SW 1271 (cell line): ENCODE measurements at regions not wholly inside any gene's neighbourhood (a gene's known extent, or its start where the extent isn't known, plus 50 kb on each side); places are given as distances from the start of the nearest gene placed in this dataset.
"Not testable (repeated sequence)": the region's sequence is repeated elsewhere in the genome, so short reads cannot be mapped to it uniquely, and the experiment has no call there.

Experiments
- DNase-seq, 2 experiments: peaks; one replicate each; lab custom pipeline; 2025; lab: John Stamatoyannopoulos, UW

DNA sequence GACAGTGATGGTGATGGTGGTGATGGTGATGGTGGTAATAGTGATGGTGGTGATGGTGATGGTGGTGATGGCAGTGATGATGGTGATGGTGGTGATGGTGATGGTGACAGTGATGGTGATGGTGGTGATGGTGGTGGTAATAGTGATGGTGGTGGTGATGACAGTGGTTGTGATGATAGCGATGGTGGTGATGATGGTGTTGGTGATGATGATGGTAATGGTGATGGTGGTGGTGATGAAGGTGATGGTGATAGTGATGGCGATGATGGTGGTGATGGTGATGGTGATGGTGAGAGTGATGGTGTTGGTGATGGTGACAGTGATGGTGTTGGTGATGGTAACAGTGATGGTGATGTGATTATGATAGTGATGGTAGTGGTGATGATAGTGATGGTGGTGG, 94.3 kb downstream of the ASB1 start:
- DNase-seq: no peak

- no peak for DNase-seq
Measured at GRCh38 chr2:238521870-238522269, 95.1 kb downstream of the ASB1 start.

DNA sequence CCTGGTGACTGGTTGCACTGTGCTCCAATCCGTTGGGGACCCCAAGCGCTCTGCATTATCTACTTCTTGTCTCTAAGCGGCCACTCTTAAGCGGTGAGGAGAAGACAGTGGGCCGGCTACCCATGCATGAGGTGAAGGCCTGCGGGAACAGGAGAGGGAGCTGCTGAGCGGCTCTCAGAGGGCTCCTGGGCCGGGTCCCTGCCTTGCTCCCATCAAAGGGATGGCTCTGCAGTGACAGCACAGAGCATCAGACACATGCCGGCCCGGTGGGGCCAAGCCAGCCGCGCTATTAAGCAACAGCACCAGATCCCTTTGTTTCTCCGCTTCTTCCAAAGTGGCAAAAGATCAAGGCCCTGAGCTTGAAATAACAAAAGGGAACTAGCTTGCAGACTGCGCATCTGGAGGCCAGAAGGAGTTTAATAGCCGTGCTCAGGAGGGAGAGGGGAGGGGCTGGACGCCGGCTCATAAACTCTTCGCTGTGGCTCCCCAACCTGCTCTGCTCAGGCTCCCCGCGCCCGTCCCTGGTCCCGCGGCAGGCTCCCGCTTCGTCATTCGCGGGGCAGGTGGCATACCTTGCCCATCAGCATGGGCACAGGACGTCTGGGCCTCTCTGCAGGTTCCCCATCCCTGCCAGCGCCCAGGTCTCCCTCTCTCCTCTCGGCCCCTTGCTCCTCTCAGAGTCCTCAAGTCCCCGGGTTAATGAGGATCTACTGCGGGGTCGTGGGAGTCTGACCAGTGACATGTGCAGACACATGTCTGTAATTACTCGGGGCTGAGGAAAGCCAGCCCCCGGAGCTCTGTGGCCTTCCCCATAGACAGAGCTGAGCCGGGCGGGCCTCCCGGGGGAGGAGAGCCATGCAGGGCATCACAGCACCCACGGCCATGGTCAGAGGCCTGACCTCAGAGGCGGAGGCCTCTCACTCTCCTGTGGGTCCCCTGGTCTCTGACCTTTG, 96.7 kb downstream of the ASB1 start:
- no peak for DNase-seq

- no peak for DNase-seq
Measured at GRCh38 chr2:238524426-238524983, 97.8 kb downstream of the ASB1 start.

DNA sequence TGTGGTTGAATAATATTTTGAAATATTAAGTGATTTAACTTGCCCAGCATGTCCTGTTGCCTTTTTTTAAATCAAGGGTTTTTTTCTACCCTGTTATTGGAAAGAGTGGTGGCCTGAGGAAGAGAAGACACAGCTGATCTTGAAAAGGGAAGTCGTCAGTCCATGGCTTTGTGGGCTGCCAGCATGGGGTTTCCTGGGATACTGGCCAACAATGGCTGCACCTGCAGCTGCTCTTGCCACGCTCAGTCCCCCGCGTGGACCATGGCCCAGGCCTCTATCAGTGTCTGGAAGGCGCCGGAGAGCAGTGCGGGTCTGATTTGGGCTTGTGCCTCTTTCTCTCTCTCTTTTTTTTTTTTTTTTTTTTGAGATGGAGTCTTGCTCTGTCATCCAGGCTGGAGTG, 99.3 kb downstream of the ASB1 start:
- no peak for DNase-seq

GRCh38 chr2:238527565-238527964, 100.8 kb downstream of the ASB1 start:
- no peak for DNase-seq

DNA sequence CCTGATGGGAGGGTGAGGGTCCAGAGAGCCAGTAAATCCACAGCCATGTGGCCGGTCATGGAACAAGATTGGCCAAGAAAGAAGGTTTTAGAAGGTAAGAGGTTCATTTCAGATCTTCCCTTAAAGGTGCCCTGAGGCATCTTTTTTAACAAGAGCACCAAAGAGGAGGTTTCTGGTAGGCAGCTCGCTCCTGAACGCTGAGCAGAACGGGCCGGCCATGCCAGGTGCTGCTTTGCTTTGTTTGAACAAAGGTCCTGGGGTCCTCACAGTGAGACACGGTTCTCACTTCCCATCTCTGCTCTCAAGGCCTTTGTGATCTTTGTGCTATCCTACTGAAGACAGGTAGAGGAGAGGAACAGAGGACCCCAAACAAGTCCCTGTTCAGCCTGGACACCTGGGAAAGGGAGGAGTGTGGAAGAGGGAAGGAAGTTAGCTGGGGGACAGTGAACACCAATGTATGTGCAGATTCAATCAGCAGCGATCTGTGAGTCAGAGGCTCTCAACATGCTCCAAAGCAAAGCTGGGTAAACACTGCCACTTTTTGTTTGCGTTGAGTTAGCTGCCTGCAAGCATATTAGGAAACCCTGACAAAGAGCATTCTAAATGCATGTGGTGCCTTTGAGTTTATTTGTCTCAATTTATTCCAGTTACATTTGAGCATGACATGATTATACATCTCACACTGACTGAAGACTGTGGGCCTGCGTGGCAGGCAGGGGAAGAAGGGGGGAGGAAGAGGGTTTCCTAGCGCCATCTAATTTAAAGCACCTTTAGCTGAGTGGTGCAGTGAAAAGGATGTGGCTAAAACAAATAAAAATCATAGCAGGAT, 102.4 kb downstream of the ASB1 start:
- no peak for DNase-seq

DNA sequence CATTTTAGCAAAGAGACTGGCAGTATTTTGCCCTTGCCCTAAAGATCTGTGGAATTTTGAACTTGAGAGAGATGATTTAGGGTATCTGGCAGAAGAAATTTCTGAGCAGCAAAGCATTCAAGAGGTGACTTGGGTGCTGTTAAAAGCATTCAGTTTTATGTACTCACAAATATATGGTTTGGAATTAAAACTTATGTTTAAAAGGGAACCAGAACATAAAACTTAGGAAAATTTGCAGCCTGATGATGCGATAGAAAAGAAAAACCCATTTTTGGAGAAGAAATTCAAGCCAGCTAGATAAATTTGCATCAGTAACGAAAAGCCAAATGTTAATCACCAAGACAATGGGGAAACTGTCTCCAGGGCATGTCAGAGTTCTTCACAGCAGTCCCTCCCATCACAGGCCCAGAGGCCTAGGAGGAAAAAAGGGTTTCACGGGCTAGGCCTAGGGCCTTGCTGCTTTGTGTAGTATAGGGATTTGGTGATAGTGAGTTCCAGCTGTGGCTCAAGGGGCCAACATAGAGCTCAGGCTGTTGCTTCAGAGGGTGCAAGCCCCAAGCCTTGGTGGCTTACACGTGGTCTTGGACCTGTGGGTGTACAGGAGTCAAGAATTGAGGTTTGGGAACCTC, 104.4 kb downstream of the ASB1 start:
- DNase-seq: not testable (repeated sequence)

DNA sequence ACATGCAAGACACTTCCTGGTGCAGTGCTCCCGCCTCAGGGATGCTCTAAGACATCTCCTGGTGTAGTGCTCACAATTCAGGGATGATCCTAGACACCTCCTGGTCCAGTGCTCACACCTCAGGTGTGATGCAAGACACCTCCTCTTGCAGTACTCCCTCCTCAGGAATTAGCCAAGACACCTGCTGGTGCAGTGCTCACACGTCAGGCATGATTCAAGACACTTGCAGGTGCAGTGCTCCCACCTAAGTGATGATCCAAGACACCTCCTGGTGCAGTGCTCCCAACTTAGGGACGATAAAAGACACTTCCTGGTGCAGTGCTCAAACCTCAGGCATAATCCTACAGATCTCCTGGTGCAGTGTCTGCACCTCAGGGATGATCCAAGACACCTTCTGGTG, 117.0 kb downstream of the ASB1 start:
- not testable (repeated sequence) for DNase-seq

DNA sequence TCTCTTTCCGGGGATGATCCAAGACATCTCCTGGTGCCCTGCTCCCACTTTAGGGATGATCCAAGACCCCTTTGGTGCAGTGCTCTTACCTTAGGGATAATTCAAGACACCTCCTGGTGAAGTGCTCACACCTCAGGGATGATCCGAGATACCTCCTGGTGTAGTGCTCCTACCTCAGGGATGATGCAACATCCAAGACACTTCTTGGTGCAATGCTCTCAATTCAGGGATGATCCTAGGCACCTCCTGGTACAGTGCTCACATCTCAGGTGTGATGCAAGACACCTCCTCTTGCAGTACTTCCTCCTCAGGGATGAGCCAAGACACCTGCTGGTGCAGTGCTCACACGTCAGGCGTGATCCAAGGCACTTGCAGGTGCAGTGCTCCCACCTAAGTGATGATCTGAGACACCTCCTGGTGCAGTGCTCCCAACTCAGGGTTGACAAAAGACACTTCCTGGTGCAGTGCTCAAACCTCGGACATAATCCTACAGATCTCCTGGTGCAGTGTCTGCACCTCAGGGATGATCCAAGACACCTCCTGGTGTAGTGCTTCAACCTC, 122.3 kb downstream of the ASB1 start:
- DNase-seq: no peak

- DNase-seq: no peak
Measured at GRCh38 chr2:238549866-238550265, 123.1 kb downstream of the ASB1 start.

DNA sequence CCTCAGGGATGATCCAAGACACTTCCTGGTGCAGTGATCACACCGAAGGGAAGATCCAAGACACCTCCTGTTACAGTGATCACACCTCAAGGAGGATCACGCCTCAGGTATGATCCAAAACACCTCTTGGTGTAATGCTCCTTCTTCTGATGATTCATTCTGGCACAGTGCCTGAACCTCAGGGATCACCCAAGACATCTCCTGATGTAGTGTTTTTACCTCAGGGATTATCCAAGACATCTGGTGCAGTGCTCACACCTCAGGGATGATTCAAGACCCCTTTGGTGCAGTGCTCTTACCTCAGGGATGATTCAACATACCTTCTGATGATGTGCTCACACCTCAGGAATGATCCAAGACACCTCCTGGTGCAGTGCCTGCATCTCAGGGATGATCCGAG, 124.4 kb downstream of the ASB1 start:
- DNase-seq: no peak

DNA sequence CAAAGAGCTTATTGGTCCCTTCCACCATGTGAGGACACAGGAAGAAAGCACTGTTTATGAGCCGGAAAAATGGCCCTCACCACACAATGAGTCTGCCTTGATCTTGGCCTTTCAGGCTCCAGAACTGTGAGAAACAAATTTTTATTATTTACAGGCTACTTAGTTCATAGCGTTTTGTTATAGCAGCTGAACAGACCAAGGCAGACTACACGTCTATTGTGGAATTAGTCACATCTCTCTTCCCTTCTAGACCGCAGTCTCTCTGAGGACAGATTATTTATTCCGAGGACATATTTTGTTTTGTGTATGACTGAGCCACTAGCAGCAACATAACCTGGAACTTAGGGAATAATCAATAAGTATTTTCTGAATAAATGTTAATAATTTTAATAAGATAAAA, 125.5 kb downstream of the ASB1 start:
- DNase-seq: no peak

DNA sequence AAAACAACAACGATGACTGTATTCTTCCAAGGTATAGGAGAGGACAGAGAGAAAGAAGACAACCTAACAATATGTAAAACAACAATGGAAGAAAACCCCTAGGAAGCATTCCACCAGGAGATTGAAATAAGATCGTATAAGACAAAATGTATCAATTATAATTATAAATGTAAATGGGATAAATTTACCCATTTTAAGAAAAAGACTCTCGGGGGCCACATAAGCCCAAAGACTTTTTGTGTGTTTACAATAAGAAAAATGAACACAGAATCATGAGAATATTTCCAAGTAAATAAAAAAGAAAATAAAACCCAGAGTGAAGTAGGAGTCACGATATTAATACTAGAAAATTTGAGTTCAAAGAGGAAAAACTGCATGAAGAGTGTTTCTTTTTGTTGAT, 126.4 kb downstream of the ASB1 start:
- DNase-seq: no peak

- DNase-seq: no peak
Measured at GRCh38 chr2:238554468-238555315, 128.0 kb downstream of the ASB1 start.

- no peak for DNase-seq
Measured at GRCh38 chr2:238555786-238556542, 129.2 kb downstream of the ASB1 start.

- no peak for DNase-seq
Measured at GRCh38 chr2:238557431-238557830, 130.7 kb downstream of the ASB1 start.

DNA sequence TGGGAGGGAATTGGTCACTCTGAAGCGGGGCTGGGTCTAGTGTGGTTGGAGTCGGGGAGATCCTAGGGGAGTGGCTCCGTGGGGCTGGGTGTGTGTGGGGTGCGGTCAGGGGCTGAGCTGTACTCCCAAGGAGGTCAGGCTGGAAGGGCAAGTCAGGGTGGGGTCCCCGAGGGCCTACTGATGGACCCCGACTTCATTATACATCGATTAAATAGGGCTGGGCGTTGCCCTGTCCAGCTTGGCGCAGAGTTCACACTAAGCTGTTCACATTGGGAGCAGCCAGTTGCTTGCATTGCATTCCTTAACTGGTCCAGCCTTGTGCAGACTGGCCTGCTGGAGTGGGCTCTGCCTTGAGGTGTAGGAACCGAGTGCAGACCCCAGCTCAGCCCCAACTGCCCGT, 131.2 kb downstream of the ASB1 start:
- DNase-seq: no peak

- DNase-seq: no peak
Measured at GRCh38 chr2:238558456-238559099, 131.9 kb downstream of the ASB1 start.

- no peak for DNase-seq
Measured at GRCh38 chr2:238560234-238560633, 133.5 kb downstream of the ASB1 start.
